ENCODE measurements at regions not wholly inside any gene's neighbourhood (a gene's known extent, or its start where the extent isn't known, plus 50 kb on each side); places are given as distances from the start of the nearest gene placed in this dataset.
"Not testable (repeated sequence)": the region's sequence is repeated elsewhere in the genome, so short reads cannot be mapped to it uniquely, and the experiment has no call there.

- DNase-seq (ENCODE audit: low spot score) (peak; percentile 47), ATAC-seq (peak; percentile 2)
These were observed 147.6 kb downstream of the GPR85 start for GRCh38 chr7:112938863-112939573.

GRCh38 chr7:112937651-112938415 is 147.6 kb upstream of the TMEM168 start:
- ATAC-seq (no peak), DNase-seq (ENCODE audit: low spot score) (no peak)

DNA sequence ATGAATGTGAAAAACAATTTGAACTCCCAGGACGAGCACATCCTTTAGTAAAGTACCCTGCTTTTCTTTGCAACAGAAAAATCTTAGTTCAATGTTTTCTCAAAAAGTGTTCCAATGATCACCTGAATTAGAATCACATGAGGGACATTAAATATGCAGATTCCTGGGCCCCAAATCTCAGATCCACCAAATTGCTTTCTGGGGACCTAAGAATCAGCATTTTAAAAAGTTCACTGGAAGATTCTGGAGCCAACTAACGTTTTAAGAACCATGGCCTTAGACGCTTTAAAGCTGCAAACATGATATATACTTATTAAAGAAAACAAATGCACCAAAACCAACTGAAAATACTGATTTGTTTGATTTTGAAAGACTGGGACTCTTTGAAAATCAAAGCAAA is 143.4 kb upstream of the TMEM168 start:
- no peak for DNase-seq (ENCODE audit: low spot score)
- no peak for ATAC-seq

DNA sequence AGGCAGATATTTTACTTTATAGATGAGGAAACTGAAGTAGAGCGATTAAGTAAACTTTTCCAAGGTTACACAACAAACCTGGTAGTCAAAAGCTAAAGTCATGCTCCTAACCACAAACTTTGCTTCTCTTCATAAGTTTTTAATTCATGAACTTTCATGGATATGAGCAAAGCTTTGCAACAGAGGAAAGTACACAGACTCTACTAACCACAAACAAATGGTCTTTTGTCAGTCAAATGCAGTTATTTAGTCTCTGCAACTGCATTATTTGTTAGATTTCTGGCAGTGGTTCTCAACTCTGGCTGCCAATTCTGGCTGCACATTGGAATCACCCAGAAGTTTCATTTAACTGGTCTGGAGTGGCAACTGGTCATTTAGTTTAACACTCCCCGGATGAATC is 140.6 kb upstream of the TMEM168 start:
- peak; percentile 56 for ATAC-seq
- DNase-seq (ENCODE audit: low spot score) = no peak

- DNase-seq (ENCODE audit: low spot score) = no peak
- ATAC-seq = no peak
These were observed 139.2 kb upstream of the TMEM168 start for GRCh38 chr7:112929421-112929820.

DNA sequence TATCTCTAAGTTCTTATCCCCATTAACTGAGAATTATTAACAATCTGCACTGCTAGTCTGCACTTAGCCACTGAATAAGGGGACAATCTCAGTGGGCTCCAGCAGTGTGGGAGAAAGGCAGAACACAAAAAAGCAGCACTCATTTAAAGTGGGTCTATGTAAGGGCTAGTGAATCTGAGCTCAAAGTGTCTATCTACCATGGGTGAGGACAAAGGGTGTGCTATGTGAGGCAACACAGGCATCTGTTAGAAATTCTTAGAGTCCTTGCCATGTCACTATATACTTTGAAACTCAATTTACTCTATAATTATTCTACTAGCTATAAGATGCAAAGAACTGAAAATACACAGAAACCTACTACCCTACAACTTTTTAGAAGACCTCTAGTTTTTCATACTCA is 135.8 kb upstream of the TMEM168 start:
- DNase-seq (ENCODE audit: low spot score) (no peak), ATAC-seq (no peak)

DNA sequence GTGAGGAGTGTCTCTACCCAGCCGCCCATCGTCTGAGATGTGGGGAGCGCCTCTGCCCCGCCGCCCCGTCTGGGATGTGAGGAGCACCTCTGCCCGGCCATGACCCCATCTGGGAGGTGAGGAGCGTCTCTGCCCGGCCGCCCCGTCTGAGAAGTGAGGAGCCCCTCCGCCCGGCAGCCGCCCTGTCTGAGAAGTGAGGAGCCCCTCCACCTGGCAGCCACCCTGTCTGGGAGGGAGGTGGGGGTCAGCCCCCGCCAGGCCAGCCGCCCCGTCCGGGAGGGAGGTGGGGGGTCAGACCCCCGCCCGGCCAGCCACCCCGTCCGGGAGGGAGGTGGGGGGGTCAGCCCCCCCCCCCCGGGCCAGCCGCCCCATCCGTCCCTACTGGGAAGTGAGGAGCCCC is 132.4 kb upstream of the TMEM168 start:
- ATAC-seq; DNase-seq (ENCODE audit: low spot score): not testable (repeated sequence)

DNA sequence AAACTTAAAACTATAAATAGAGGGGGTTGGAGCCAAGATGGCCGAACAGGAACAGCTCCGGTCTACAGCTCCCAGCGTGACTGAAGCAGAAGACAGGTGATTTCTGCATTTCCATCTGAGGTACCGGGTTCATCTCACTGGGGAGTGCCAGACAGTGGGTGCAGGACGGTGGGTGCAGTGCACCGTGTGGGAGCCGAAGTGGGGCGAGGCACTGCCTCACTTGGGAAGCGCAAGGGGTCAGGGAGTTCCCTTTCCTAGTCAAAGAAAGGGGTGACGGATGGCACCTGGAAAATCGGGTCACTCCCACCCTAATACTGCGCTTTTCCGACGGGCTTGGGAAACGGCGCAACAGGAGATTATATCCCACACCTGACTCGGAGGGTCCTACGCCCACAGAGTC is 126.2 kb upstream of the TMEM168 start:
- DNase-seq (ENCODE audit: low spot score); ATAC-seq: not testable (repeated sequence)

DNA sequence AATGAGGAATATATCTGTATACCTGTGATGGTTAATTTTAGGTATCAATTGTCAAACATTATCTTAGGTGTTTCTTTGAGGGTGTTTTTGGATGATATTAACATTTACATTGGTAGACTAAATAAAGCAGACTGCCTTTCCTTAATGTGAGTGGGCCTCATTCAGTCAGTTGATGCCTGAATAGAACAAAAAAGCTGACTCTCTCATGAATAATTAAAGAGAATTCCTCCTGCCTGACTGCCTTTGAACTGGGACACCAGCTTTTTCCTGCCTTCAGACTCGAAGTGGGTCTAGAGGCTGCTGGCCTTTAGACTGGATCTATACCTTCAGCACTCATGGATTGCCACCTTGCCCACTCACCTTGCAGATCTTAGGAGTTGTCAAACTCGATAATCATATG is 117.9 kb upstream of the TMEM168 start:
- DNase-seq (ENCODE audit: low spot score) (no peak), ATAC-seq (no peak)

DNA sequence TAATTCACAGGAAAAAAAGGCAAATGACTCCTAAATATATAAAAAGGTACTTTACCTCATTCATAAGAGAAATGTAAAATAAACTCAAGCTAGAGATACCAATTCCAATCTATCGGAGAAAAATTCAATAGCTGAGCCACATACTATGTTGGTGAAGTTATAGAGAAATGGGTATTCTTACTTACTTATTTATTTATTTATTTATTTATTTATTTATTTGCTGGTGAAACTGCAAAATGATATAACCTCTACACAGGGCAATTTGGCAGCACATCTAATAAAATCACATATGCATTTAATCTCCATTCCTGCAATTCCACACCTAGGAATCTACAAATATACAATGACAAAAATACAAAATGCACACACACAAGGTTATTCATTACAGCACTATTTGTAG is 117.5 kb upstream of the TMEM168 start:
- ATAC-seq (no peak), DNase-seq (ENCODE audit: low spot score) (no peak)

DNA sequence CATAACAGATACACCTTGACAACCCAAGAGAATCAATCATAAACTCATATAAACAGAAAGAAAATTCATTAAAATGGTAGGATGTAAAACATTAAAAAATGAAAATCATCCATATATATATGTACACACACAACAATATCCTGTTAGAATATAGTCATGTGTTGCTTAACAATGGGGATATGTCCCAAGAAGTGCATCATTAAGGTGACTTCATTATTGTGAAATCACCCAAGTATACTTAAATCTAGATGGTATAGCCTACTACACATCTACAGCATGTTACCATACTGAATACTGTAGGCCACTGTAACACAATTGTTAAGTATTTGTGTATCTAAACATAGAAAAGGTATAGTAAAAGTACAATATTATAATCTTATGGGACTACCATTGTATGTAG is 115.8 kb upstream of the TMEM168 start:
- ATAC-seq = no peak
- no peak for DNase-seq (ENCODE audit: low spot score)

GRCh38 chr7:112905413-112905812 is 115.2 kb upstream of the TMEM168 start:
- ATAC-seq (no peak), DNase-seq (ENCODE audit: low spot score) (no peak)

GRCh38 chr7:112898432-112899290 is 108.5 kb upstream of the TMEM168 start:
- DNase-seq (ENCODE audit: low spot score) = no peak
- ATAC-seq = peak; percentile 98

- ATAC-seq (peak; percentile 54), DNase-seq (ENCODE audit: low spot score) (no peak)
These were observed 107.7 kb upstream of the TMEM168 start for GRCh38 chr7:112897839-112898431.

DNA sequence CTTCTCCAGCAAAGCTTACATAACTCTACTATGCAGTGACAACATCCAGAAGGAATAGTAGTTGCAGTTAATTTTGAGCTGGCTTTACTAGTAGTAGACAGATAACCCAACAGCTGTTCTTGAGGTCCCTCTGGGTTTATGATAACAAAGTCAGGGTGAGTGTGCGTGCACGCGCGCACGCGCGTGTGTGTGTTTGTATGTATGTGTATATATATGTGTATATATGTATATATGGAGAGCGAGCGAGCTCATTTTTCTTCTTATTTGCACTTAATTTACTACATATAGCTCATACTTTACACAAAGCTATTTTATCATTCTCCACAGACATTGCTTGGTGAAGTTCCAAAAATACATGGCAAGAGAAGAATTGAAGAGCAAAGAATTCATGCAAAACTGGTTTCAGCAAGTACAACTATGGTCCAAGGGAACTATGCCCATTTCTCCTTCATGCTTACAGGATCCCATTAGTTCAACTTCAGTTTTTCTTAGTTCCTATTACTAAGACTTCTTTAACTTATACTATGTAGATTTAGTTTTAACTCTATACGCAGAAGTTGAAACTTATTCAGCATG is 105.9 kb upstream of the TMEM168 start:
- DNase-seq (ENCODE audit: low spot score) = no peak
- no peak for ATAC-seq

GRCh38 chr7:112892263-112892662 is 102.1 kb upstream of the TMEM168 start:
- no peak for ATAC-seq
- no peak for DNase-seq (ENCODE audit: low spot score)

- no peak for ATAC-seq
- DNase-seq (ENCODE audit: low spot score) = no peak
These were observed 101.5 kb upstream of the TMEM168 start for GRCh38 chr7:112891698-112892097.

- no peak for ATAC-seq
- DNase-seq (ENCODE audit: low spot score) = no peak
These were observed 99.7 kb upstream of the TMEM168 start for GRCh38 chr7:112889834-112890438.

GRCh38 chr7:112889268-112889667 is 99.1 kb upstream of the TMEM168 start:
- DNase-seq (ENCODE audit: low spot score) = no peak
- no peak for ATAC-seq

GRCh38 chr7:112888781-112889180 is 98.6 kb upstream of the TMEM168 start:
- ATAC-seq = no peak
- no peak for DNase-seq (ENCODE audit: low spot score)
